Suppressor macrophage treated with lipopolysaccharide for 1 hour (primary cell): ENCODE measurements at regions not wholly inside any gene's neighbourhood (a gene's known extent, or its start where the extent isn't known, plus 50 kb on each side); places are given as distances from the start of the nearest gene placed in this dataset.
"Not testable (repeated sequence)": the region's sequence is repeated elsewhere in the genome, so short reads cannot be mapped to it uniquely, and the experiment has no call there.

Experiments
- DNase-seq, 3 donors: peaks; one replicate each; pipeline ENCODE4 v3.0.0-alpha.2; 2020 to 2022

GRCh38 chr10:20391629-20392028 is 505.5 kb downstream of the NEBL start:
- DNase-seq = no peak

DNA sequence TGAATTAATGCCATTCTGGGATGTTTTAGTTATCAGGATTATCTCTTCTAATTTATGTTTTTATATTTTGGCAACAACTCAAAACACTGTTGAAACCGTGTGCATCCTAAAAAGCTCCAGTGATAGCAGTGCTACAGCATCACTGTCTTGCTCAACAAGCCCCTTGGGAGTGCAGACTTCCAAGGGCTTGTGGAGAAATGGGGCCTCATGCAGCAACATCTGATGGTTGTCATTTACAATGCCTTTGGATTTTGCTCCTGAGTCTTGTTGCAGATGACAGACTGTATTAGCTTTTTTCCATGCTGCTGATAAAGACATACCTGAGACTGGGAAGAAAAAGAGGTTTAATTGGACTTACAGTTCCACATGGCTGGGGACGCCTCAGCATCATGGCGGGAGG is 515.4 kb downstream of the NEBL start:
- no peak for DNase-seq

- no peak for DNase-seq
These were observed 516.7 kb downstream of the NEBL start for GRCh38 chr10:20380401-20380800.

DNA sequence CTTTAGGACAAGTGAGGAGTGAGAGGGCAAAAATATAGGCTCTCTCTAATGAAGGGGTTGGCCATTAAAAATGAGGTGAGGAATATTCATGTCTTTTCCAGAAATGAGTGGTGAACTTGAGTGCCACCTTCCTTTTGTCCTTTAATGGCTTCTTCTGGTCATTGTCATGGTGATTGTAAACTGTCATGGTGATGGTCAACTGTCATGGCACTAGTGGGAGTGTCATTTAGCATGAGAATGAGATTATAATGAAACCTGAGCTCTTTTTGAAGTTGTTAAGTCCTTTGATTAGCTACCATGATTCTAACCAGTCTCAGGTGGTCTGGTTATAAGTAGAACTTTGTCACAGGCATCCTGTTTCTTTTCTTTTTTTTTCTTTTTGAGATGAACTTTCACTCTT is 524.4 kb downstream of the NEBL start:
- DNase-seq = no peak

GRCh38 chr10:20370977-20371533 is 526.1 kb downstream of the NEBL start:
- DNase-seq = not testable (repeated sequence)

- DNase-seq = no peak
These were observed 527.0 kb downstream of the NEBL start for GRCh38 chr10:20369863-20370736.

DNA sequence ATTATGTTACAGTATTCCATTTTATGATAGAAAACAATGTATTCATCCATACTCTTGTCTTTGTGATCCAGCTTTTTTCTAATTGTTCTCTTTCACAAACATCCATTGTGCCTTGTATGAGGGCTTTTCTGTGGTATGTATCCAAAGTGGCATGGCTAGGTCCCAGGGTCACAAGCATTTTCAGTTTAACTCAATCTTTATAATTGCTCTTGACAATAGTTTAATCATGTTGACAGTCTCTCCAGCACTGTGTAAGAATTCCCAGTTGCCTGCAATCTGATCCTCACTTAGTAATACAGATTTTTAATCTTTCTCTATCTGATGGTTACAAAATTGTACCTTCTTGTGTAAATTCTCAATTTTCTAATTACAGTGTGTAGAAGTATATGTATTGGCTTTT is 533.4 kb downstream of the NEBL start:
- DNase-seq = no peak

- DNase-seq = no peak
These were observed 539.7 kb downstream of the PLXDC2 start for GRCh38 chr10:20355915-20356314.

DNA sequence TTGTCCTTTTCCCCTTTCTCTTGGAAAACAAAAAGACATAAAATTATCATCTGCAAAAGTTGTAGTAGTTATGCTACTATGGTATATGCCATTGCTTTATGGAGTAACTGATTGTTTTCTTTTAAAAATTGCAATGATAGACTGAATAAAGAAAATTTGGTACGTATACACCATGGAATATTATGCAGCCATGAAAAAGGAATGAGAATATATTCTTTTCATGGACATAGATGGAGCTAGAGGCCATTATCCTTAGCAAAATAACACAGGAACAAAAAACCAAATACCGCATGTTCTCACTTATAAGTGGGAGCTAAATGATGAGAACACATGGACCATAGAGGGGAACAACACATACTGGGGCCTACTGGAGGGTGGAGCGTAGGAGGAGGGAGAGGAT is 538.8 kb downstream of the PLXDC2 start:
- DNase-seq = no peak

DNA sequence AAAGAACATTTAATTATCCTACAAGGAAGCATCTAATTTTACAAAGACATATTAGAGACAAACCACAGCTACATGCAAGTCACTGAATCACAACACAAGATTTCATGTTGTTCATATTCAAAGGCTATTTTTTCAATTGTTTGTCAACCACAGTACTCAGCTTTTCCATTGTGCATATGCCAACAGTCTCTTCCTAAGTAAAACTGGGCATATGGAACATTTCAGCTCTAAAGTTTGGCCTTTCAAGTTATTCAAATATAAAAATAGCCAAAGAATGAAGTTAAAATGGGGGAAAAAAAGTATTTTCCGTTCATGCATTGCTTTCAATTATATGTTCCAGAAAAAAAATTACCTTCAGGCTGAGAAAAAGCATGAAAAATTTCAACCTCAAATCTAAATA is 537.9 kb downstream of the PLXDC2 start:
- DNase-seq = no peak

- no peak for DNase-seq
These were observed 534.3 kb downstream of the PLXDC2 start for GRCh38 chr10:20350509-20350908.

DNA sequence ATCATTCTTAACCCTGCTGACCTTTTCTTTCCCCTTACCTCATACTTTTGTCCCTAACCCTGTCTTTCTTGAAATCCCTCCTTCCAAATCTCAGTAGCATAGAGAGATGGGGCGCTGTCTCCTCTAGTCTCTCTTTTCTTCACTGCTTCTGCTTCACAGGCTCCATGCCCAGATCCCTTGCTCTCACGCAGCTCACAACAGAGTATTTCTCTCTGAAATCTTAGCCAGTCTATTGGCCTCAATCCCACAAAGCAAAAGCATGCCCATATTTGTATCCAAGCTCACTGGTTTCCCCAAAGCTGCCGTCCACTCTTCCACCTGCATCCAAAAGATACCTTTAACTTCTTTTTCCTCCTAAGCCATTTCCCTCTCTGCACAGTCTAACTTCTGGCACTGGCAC is 526.8 kb downstream of the PLXDC2 start:
- no peak for DNase-seq
